Uterus (tissue), 3 donors: ENCODE measurements at regions not wholly inside any gene's neighbourhood (a gene's known extent, or its start where the extent isn't known, plus 50 kb on each side); places are given as distances from the start of the nearest gene placed in this dataset.

ENCODE experiments used
- DNase-seq, 2 donors: peaks; one replicate each; pipeline ENCODE4 v3.0.0-alpha.2; 2019 to 2020
- H3K27ac ChIP-seq, 2 donors: fragments of 200-600 bp; sonication (generic); 1 replicate in 1 of 2; 2 replicates in 1 of 2; pipeline ENCODE4 v1.5.1; 2016 to 2018
- H3K27me3 ChIP-seq, 2 donors: fragments of 200-600 bp; sonication (generic); one replicate each; pipeline ENCODE4 v1.5.1; 2018 to 2019; ENCODE audit warnings: control low read depth in 1 of 2
- H3K36me3 ChIP-seq, 2 donors: fragments of 200-600 bp; sonication (generic); one replicate each; pipeline ENCODE4 v1.5.1; 2019; ENCODE audit warnings: control low read depth in 1 of 2
- H3K4me1 ChIP-seq, 2 donors: fragments of 200-600 bp; sonication (generic); one replicate each; pipeline ENCODE4 v1.5.1; 2018 to 2019; ENCODE audit warnings: control low read depth in 1 of 2
- H3K4me3 ChIP-seq, 2 donors: fragments of 200-600 bp; sonication (generic); 1 replicate in 1 of 2; 2 replicates in 1 of 2; pipeline ENCODE4 v1.5.1; 2018 to 2019; ENCODE audit warnings: mild to moderate bottlenecking in 1 of 2
- H3K9me3 ChIP-seq, 2 donors: fragments of 200-600 bp; sonication (generic); one replicate each; pipeline ENCODE4 v1.5.1; 2019; ENCODE audit warnings: control low read depth in 1 of 2
- POLR2A ChIP-seq, 2 donors: fragments of 450-650 bp; IDR thresholded peaks; one replicate each; pipeline ENCODE4 v1.6.1; 2016; ENCODE audit warnings: antibody characterized with exemption in 2 of 2, mild to moderate bottlenecking in 1 of 2, moderate library complexity in 1 of 2
- intact Hi-C: fragments of 100-400 bp; cut with DNase I; formaldehyde crosslinking; loops from one replicate; pipeline ENCODE4 v1.15.1; 2023; ENCODE audit warnings: low total_unique reads
- TF ChIP-seq, protein P1 (sequence below), 4 experiments: fragments of 200-600 bp in 2 of 4; fragments of 450-650 bp in 2 of 4; sonication (generic) in 2 of 4; IDR thresholded peaks; one replicate each; pipeline ENCODE4 v1.5.1; 2016 to 2019; ENCODE audit warnings: antibody characterized with exemption in 4 of 4, mild to moderate bottlenecking in 2 of 4, moderate library complexity in 1 of 4
- donor health status: DM: yes; HTN: yes; CAD: no.

DNA sequence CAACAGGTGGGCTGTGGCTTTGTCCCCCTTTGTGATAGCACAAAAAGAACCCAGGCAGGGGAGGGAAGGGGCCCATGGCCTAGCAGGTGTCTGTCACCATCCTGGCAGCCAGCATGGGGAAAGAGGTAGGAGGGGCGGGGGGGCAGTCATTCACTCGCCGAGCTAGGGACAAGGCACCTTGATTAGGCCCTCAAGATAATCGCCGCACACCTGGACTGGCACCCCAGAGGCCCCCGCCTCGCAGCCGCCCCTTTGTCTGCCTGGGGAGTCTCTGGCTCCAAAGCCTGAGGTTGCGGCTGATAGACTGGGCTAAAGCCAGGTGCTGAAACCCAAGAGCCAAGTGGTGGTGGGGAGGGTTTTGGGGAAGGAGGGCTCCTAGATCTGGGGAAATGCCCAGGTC, 151.2 kb upstream of the PCBD1 start:
- no peak overlapping the region for H3K4me3 ChIP-seq
- DNase-seq = no peak
- H3K4me1 ChIP-seq = no peaks in the 10 kb centered on the region
- H3K36me3 ChIP-seq = no peaks in the 10 kb centered on the region
- no peaks in the 10 kb centered on the region for H3K9me3 ChIP-seq
- no peaks in the 10 kb centered on the region for H3K27me3 ChIP-seq
- no peak for TF ChIP-seq POLR2A (IDR thresholded peaks at IDR 0.05)
- TF ChIP-seq, protein P1, sequence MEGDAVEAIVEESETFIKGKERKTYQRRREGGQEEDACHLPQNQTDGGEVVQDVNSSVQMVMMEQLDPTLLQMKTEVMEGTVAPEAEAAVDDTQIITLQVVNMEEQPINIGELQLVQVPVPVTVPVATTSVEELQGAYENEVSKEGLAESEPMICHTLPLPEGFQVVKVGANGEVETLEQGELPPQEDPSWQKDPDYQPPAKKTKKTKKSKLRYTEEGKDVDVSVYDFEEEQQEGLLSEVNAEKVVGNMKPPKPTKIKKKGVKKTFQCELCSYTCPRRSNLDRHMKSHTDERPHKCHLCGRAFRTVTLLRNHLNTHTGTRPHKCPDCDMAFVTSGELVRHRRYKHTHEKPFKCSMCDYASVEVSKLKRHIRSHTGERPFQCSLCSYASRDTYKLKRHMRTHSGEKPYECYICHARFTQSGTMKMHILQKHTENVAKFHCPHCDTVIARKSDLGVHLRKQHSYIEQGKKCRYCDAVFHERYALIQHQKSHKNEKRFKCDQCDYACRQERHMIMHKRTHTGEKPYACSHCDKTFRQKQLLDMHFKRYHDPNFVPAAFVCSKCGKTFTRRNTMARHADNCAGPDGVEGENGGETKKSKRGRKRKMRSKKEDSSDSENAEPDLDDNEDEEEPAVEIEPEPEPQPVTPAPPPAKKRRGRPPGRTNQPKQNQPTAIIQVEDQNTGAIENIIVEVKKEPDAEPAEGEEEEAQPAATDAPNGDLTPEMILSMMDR (IDR thresholded peaks at IDR 0.05) = no peak
- H3K27ac ChIP-seq = no peak overlapping the region
- intact Hi-C loops = no loop called here

DNA sequence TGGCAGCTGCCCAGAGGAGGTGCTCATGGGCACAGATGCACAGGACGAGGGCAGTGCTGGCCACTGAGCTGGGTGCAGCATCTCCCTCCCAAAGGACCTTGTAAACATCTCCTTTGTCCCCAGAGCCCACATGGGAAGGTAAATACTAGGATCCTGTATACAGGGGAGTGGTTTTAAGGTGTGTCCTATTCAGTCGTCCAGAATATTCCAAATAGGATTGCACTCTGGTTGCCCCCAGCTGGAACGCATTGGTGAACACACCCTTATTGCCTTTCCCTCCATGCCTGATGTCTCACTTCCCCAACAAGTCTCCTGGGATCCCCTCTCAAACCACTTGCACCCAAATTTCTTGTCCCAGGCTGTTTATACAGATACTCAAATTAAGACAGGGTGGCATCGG, 152.0 kb upstream of the PCBD1 start:
- Histone ChIP-seq H3K27ac (no peak overlapping the region), H3K9me3 (no peaks in the 10 kb centered on the region), H3K27me3 (no peaks in the 10 kb centered on the region), H3K36me3 (no peaks in the 10 kb centered on the region), H3K4me3 (no peak overlapping the region), H3K4me1 (no peaks in the 10 kb centered on the region)
- DNase-seq = no peak
- TF ChIP-seq, protein P1 (IDR thresholded peaks at IDR 0.05) = no peak
- no peak for TF ChIP-seq POLR2A (IDR thresholded peaks at IDR 0.05)
- intact Hi-C loops = no loop called here

DNA sequence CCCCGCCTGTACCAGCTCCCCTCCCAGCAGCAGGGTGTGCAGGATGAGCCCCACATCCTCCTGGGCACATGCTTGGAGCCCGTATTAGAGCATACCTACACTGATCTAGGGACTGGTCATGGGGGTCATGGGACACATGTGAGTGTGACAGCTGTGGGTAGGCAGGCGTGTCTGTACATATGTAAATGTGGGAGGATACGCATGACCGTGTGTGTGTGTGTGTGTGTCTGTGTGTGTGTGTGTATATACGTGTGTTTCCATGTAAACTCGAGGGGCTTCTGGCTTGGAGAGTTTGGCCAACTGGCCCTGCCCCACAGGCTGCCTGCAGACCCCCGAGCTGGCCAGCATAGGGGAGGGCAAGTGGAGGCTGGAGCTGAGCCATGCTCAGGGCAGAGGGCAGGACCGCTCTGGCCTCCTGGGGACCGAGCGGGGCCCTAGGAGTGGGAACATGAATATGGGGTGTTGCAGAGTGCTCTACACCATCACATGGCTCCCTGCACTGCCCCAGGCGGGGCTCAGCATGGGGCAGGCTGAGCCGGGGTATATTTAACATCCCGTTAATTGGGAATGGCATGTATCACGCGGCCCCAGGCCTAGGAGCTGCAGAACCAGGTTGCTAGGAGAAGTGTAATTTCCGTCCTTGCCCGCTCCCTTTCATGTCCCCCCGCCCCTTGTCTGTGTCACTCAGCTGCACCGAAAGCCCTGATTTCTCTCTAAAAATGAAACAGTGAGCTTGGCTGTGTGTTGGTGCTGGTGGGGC, 152.7 kb upstream of the PCBD1 start:
- no peak for DNase-seq
- H3K36me3 ChIP-seq = no peaks in the 10 kb centered on the region
- no peaks in the 10 kb centered on the region for H3K27me3 ChIP-seq
- H3K27ac ChIP-seq = no peak overlapping the region
- no peak overlapping the region for H3K4me3 ChIP-seq
- no peaks in the 10 kb centered on the region for H3K4me1 ChIP-seq
- TF ChIP-seq POLR2A (IDR thresholded peaks at IDR 0.05) = no peak
- TF ChIP-seq, protein P1 (IDR thresholded peaks at IDR 0.05) = no peak
- H3K9me3 ChIP-seq = no peaks in the 10 kb centered on the region
- intact Hi-C loops = no loop called here

DNA sequence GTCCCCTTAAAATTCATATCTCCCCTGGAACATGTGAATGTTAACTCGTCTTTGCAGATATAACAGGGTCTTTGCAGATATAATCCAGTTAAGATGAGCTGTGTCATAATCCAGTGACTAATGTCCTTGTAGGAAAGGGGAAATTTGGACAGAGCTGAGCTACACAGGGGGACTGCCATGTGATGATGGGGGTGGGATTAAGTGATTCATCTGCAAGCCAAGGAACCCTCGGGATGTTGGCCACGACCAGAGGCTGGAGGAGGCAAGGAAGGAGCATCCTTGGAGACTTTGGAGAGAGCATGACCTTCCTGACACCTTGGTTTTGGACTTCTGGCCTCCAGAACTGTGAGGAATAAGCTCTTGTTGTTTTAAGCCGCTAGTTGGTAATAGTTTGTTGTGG, 153.9 kb upstream of the PCBD1 start:
- Histone ChIP-seq H3K4me1 (no peaks in the 10 kb centered on the region), H3K4me3 (no peak overlapping the region), H3K27ac (no peak overlapping the region), H3K27me3 (no peaks in the 10 kb centered on the region), H3K9me3 (no peaks in the 10 kb centered on the region), H3K36me3 (no peaks in the 10 kb centered on the region)
- intact Hi-C loops = no loop called here
- no peak for TF ChIP-seq POLR2A (IDR thresholded peaks at IDR 0.05)
- TF ChIP-seq, protein P1 (IDR thresholded peaks at IDR 0.05) = no peak
- DNase-seq = no peak

DNA sequence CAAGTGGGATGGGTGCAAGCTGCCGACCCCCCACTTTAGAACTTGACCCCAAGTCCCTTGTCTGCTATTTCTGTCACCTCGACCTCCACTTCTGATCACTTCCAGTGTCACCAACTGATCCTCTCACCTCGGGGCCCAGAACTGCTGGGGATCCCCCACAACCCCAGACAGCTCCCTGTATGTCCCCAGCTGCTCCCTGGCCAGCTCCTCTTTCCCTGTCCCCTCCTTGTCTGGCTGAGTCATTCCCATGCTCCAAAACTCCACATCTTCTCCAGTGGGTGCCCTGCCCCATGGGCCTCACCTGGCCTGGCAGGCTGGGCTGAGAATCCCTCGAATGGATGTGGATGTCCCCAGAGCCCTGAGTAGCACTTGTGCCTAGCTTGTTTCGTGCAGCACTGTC, 154.3 kb upstream of the PCBD1 start:
- no peak overlapping the region for H3K4me3 ChIP-seq
- intact Hi-C loops = no loop called here
- no peaks in the 10 kb centered on the region for H3K36me3 ChIP-seq
- no peaks in the 10 kb centered on the region for H3K27me3 ChIP-seq
- no peaks in the 10 kb centered on the region for H3K4me1 ChIP-seq
- H3K9me3 ChIP-seq = no peaks in the 10 kb centered on the region
- DNase-seq = no peak
- no peak for TF ChIP-seq POLR2A (IDR thresholded peaks at IDR 0.05)
- TF ChIP-seq, protein P1 (IDR thresholded peaks at IDR 0.05) = no peak
- no peak overlapping the region for H3K27ac ChIP-seq
